NB4 (cell line): ENCODE measurements at regions not wholly inside any gene's neighbourhood (a gene's known extent, or its start where the extent isn't known, plus 50 kb on each side); places are given as distances from the start of the nearest gene placed in this dataset.

Source experiments
- MYC ChIP-seq: IDR thresholded peaks from 2 replicates; pipeline ENCODE4 v1.6.1; 2011; ENCODE audit warnings: low read depth, low read length
- TF ChIP-seq, protein P1 (sequence below): IDR thresholded peaks from one replicate; pipeline ENCODE4 v1.5.1; 2012; ENCODE audit warnings: low read depth, low read length

DNA sequence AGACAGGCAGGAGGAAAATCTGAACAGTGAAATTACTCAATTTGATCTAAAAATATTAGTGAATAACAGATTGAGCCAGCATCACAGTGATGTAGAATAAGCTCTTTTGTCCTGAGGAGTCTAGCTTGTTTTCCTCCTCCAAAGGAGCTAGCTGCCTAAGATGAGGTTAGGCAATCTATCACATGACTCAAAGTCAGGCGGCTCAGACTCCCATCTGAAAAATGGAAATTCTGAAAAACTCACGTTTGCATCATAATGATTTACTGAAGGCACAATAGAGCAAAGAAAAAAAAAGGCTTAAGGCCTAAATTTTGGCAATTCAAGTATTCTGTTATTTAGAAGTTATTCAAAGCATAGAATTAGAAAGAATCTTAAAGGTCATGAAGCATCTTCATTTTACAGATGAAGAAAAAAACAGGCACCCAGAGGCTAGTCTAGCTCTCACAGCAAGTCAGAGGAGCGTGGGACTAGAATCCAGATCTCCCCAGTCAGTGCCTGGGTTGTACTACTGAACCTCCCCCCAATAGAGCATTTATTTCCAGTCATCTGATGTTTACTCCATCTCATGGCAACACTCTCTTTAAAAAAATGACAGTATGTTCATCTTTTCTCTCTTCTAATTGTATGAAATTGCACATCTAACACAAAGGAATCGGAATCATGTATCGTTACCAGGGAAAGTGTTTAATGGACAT, 62.5 kb upstream of the ATF3 start:
- TF ChIP-seq, protein P1, sequence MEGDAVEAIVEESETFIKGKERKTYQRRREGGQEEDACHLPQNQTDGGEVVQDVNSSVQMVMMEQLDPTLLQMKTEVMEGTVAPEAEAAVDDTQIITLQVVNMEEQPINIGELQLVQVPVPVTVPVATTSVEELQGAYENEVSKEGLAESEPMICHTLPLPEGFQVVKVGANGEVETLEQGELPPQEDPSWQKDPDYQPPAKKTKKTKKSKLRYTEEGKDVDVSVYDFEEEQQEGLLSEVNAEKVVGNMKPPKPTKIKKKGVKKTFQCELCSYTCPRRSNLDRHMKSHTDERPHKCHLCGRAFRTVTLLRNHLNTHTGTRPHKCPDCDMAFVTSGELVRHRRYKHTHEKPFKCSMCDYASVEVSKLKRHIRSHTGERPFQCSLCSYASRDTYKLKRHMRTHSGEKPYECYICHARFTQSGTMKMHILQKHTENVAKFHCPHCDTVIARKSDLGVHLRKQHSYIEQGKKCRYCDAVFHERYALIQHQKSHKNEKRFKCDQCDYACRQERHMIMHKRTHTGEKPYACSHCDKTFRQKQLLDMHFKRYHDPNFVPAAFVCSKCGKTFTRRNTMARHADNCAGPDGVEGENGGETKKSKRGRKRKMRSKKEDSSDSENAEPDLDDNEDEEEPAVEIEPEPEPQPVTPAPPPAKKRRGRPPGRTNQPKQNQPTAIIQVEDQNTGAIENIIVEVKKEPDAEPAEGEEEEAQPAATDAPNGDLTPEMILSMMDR = no peak
- TF ChIP-seq MYC = no peak
